ENCODE measurements at regions not wholly inside any gene's neighbourhood (a gene's known extent, or its start where the extent isn't known, plus 50 kb on each side); places are given as distances from the start of the nearest gene placed in this dataset.

DNA sequence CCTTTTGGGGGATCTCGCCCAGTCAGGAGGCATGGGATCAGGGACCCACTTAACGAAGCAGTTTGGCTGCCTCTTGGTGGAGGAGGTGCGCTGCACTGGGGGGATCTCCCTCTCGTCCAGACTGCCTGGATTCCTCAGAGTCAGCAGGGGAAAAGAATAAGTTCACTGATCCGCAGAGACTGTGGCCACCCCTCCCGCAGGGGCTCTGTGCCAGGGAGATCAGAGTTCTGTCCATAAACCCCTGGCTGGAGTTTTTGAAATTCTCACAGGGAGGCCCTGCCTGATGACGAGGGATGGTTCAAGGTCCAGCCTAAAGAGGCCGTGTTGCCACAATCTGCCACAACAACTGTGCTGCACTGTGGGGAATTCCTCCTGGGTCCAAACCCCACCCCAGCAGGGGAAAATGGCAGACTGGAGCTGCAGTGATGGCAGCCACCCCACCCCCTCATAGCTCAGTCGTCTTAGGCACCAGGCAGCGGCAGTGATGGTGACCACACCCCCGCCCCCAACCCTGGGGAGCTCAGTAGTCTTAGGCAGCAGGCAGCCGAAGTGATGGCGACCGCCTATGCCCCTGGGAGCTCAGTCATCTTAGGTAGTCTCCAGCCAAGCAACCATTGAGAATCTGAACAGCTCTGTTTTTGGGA is 273.8 kb upstream of the USP25 start:
- Histone ChIP-seq H3K79me2 (ENCODE audit: low read length) (no peaks in the 10 kb centered on the region), H3K36me3 (ENCODE audit: low read depth, low read length) (no peaks in the 10 kb centered on the region), H3K27me3 (ENCODE audit: low read length) (no peaks in the 10 kb centered on the region), H2AFZ (ENCODE audit: low read length) (no peak overlapping the region), H3K9ac (ENCODE audit: low read length) (no peak overlapping the region), H3K9me3 (ENCODE audit: low read length) (no peaks in the 10 kb centered on the region), H3K27ac (ENCODE audit: low read length) (no peak overlapping the region), H3K9me2 (replicated peaks; ENCODE audit: low read length) (peaks cover 3% of the 10 kb centered on the region; the same call in 1 of the 2 replicates), H3K4me2 (ENCODE audit: low read length) (no peak overlapping the region), H3K4me1 (ENCODE audit: insufficient read depth, low read length) (no peaks in the 10 kb centered on the region), H4K20me1 (ENCODE audit: low read length) (no peaks in the 10 kb centered on the region), H3K4me3 (ENCODE audit: low read length) (no peak overlapping the region), H3F3A (ENCODE audit: low read length, unreplicated experiment) (no peaks in the 10 kb centered on the region)
- no peak for DNase-seq
- TF ChIP-seq EZH2 (IDR thresholded peaks at IDR 0.05; ENCODE audit: low read length, unreplicated experiment) (no peak), EZH2phosphoT487 (IDR thresholded peaks at IDR 0.05; ENCODE audit: borderline replicate concordance, low read length) (no peak)
- TF ChIP-seq, protein P1, sequence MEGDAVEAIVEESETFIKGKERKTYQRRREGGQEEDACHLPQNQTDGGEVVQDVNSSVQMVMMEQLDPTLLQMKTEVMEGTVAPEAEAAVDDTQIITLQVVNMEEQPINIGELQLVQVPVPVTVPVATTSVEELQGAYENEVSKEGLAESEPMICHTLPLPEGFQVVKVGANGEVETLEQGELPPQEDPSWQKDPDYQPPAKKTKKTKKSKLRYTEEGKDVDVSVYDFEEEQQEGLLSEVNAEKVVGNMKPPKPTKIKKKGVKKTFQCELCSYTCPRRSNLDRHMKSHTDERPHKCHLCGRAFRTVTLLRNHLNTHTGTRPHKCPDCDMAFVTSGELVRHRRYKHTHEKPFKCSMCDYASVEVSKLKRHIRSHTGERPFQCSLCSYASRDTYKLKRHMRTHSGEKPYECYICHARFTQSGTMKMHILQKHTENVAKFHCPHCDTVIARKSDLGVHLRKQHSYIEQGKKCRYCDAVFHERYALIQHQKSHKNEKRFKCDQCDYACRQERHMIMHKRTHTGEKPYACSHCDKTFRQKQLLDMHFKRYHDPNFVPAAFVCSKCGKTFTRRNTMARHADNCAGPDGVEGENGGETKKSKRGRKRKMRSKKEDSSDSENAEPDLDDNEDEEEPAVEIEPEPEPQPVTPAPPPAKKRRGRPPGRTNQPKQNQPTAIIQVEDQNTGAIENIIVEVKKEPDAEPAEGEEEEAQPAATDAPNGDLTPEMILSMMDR (conservative IDR thresholded peaks at IDR 0.05; ENCODE audit: low read depth, low read length), result no peak
- CTCF ChIA-PET, result no interaction called here
- no peak for ATAC-seq
- BruUV-seq (replicated peaks), result no TSS peak
- intact Hi-C loops (cut with micrococcal nuclease), result no loop called here
- POLR2A ChIA-PET (ENCODE audit: unreplicated experiment), result no interaction called here

DNA sequence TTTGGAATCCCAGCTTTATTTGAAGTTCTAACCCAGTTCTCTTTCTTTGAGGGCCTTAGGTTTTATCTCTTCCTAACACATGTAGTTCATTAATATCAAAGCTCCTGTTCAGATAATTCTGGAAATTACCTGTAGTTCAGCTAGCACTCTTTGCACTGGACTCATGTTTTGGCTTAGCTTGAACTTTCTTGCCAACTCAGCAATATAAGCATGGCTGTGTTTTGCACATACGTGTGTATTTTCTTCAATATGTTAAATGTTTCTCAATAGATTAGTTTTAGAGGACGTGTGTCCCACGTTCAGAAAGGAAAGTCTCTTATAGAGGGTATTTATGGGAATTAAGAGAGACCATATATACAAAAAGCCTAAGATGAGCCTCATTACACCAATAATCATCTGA is 271.8 kb upstream of the USP25 start:
- intact Hi-C loops (cut with micrococcal nuclease), result no loop called here
- Histone ChIP-seq H3K27me3 (ENCODE audit: low read length) (no peaks in the 10 kb centered on the region), H3K9me3 (ENCODE audit: low read length) (no peaks in the 10 kb centered on the region), H3F3A (ENCODE audit: low read length, unreplicated experiment) (no peaks in the 10 kb centered on the region), H4K20me1 (ENCODE audit: low read length) (no peaks in the 10 kb centered on the region), H3K27ac (ENCODE audit: low read length) (no peak overlapping the region), H3K9me2 (replicated peaks; ENCODE audit: low read length) (peaks cover 3% of the 10 kb centered on the region; the same call in 1 of the 2 replicates), H3K4me1 (ENCODE audit: insufficient read depth, low read length) (no peaks in the 10 kb centered on the region), H3K79me2 (ENCODE audit: low read length) (no peaks in the 10 kb centered on the region), H3K4me2 (ENCODE audit: low read length) (no peak overlapping the region), H3K9ac (ENCODE audit: low read length) (no peak overlapping the region), H3K4me3 (ENCODE audit: low read length) (no peak overlapping the region), H3K36me3 (ENCODE audit: low read depth, low read length) (no peaks in the 10 kb centered on the region), H2AFZ (ENCODE audit: low read length) (no peak overlapping the region; the same call in 1 of the 2 replicates)
- TF ChIP-seq EZH2phosphoT487 (IDR thresholded peaks at IDR 0.05; ENCODE audit: borderline replicate concordance, low read length), result no peak
- TF ChIP-seq EZH2 (IDR thresholded peaks at IDR 0.05; ENCODE audit: low read length, unreplicated experiment), result no peak
- TF ChIP-seq, protein P1 (conservative IDR thresholded peaks at IDR 0.05; ENCODE audit: low read depth, low read length), result no peak
- no TSS peak for BruUV-seq (replicated peaks)
- ChIA-PET CTCF (no interaction called here), POLR2A (ENCODE audit: unreplicated experiment) (no interaction called here)
- no peak for ATAC-seq
- DNase-seq, result no peak

DNA sequence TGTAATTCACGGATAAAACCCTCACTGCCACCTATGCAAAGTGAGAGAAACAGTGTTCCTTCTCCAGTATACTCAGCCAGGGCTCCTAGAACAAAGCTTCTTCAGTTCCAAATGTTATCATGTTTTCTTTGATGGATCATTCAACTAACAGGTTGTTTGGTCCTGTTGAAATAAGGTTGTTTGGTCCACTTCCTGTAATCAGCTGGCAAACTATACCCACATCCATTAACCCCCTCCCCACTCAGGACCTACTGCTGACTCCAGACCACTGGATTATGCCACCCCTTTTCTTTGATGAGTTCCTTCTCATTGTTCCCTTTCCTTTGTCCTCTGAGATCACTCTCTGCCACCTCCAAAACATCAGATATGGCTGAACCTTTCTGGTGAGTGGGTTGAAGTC is 267.7 kb upstream of the USP25 start:
- CTCF ChIA-PET, result no interaction called here
- no peak overlapping the region for H3K4me3 ChIP-seq (ENCODE audit: low read length)
- no peaks in the 10 kb centered on the region for H3K79me2 ChIP-seq (ENCODE audit: low read length)
- no peaks in the 10 kb centered on the region for H3F3A ChIP-seq (ENCODE audit: low read length, unreplicated experiment)
- H3K36me3 ChIP-seq (ENCODE audit: low read depth, low read length), result no peaks in the 10 kb centered on the region
- no peak for TF ChIP-seq EZH2 (IDR thresholded peaks at IDR 0.05; ENCODE audit: low read length, unreplicated experiment)
- TF ChIP-seq, protein P1 (conservative IDR thresholded peaks at IDR 0.05; ENCODE audit: low read depth, low read length), result no peak
- no peak for TF ChIP-seq EZH2phosphoT487 (IDR thresholded peaks at IDR 0.05; ENCODE audit: borderline replicate concordance, low read length)
- H3K4me1 ChIP-seq (ENCODE audit: insufficient read depth, low read length), result no peaks in the 10 kb centered on the region
- H3K9me3 ChIP-seq (ENCODE audit: low read length), result no peaks in the 10 kb centered on the region
- no peak overlapping the region for H2AFZ ChIP-seq (ENCODE audit: low read length)
- H3K9me2 ChIP-seq (replicated peaks; ENCODE audit: low read length), result no peaks in the 10 kb centered on the region; the same call in 1 of the 2 replicates
- intact Hi-C loops (cut with micrococcal nuclease), result no loop called here
- no TSS peak for BruUV-seq (replicated peaks)
- ATAC-seq (no peak), DNase-seq (no peak)
- H3K9ac ChIP-seq (ENCODE audit: low read length), result no peak overlapping the region
- no peaks in the 10 kb centered on the region for H4K20me1 ChIP-seq (ENCODE audit: low read length)
- H3K27me3 ChIP-seq (ENCODE audit: low read length), result no peaks in the 10 kb centered on the region
- no peak overlapping the region for H3K4me2 ChIP-seq (ENCODE audit: low read length)
- POLR2A ChIA-PET (ENCODE audit: unreplicated experiment), result no interaction called here
- no peak overlapping the region for H3K27ac ChIP-seq (ENCODE audit: low read length)

All from PC-3 (cell line).